Aorta (tissue), 5 donors: ENCODE measurements at regions not wholly inside any gene's neighbourhood (a gene's known extent, or its start where the extent isn't known, plus 50 kb on each side); places are given as distances from the start of the nearest gene placed in this dataset.

Experiments
- ATAC-seq: fragments of 200-7000 bp; cut with Tn5 transposase; one replicate; pipeline ENCODE4 v1.9.1; 2022; ENCODE audit warnings: moderate library complexity; ENCODE audit not compliant: low FRiP score
- DNase-seq, 2 donors: peaks; one replicate each; pipeline ENCODE4 v3.0.0-alpha.2; 2020
- H3K27ac ChIP-seq, 2 donors: one replicate each; pipeline ENCODE4 v1.5.1; 2013; ENCODE audit warnings: low read length in 2 of 2, mild to moderate bottlenecking in 2 of 2, moderate library complexity in 2 of 2, control low read depth in 1 of 2, inconsistent platforms in 1 of 2, low read depth in 1 of 2
- H3K27me3 ChIP-seq, 2 donors: one replicate each; pipeline ENCODE4 v1.6.1; 2013; ENCODE audit warnings: control low read depth in 1 of 2, low read length in 1 of 2, mild to moderate bottlenecking in 1 of 2, moderate library complexity in 1 of 2; ENCODE audit not compliant: insufficient read depth in 2 of 2, control insufficient read depth in 1 of 2
- H3K36me3 ChIP-seq, 2 donors: one replicate each; pipeline ENCODE4 v1.6.1; 2013; ENCODE audit warnings: control low read depth in 1 of 2, low read length in 1 of 2, mild to moderate bottlenecking in 1 of 2; ENCODE audit not compliant: insufficient read depth in 2 of 2, control insufficient read depth in 1 of 2
- H3K4me1 ChIP-seq, 2 donors: one replicate each; pipeline ENCODE4 v1.6.1; 2013; ENCODE audit warnings: low read length in 2 of 2, control low read depth in 1 of 2, mild to moderate bottlenecking in 1 of 2, moderate library complexity in 1 of 2; ENCODE audit not compliant: insufficient read depth in 2 of 2, control insufficient read depth in 1 of 2
- H3K4me3 ChIP-seq, 2 donors: one replicate each; pipeline ENCODE4 v1.5.1; 2013; ENCODE audit warnings: low read length in 2 of 2, control low read depth in 1 of 2, mild to moderate bottlenecking in 1 of 2
- H3K9me3 ChIP-seq: one replicate; pipeline ENCODE4 v1.6.1; 2013; ENCODE audit warnings: mild to moderate bottlenecking, low read length; ENCODE audit not compliant: control insufficient read depth
- WGBS, 2 donors: extraction: QIAGEN DNeasy Blood & Tissue Kit; methylation state at CpG; one replicate each; pipeline ENCODE4 v1.1.7; 2013; 5-methylcytosine and 5-hydroxymethylcytosine counted together
- intact Hi-C, 2 donors: fragments of 100-400 bp; cut with DNase I; formaldehyde crosslinking; loops; one replicate each; pipeline versions ENCODE4 v1.14.2 to v1.15.0; 2022
- donor health status: healthy with polysubstance abuse.
- donor health status: Bipolar disorder and iron deficiency.
- donor health status: DM: no; HTN: no; CAD: no.
- donor health status: DM: no; HTN: no; CAD: no.
- donor health status: DM: yes; HTN: yes; CAD: no.

- DNase-seq (no peak), ATAC-seq (no peak)
- Histone ChIP-seq H3K36me3 (no peaks in the 10 kb centered on the region), H3K4me3 (no peak overlapping the region), H3K27ac (no peak overlapping the region), H3K27me3 (no peaks in the 10 kb centered on the region), H3K9me3 (no peaks in the 10 kb centered on the region), H3K4me1 (no peaks in the 10 kb centered on the region)
- intact Hi-C loops: no loop called here
- WGBS, 2 donors: 43 to 71% methylated on average over 3 of the region's 3 CpGs
These were observed 111.7 kb upstream of the RPS6KA3 start for GRCh38 chrX:20378233-20378920.

GRCh38 chrX:20374900-20375438, 108.3 kb upstream of the RPS6KA3 start:
- DNase-seq (no peak), ATAC-seq (no peak)
- no peak overlapping the region for H3K4me3 ChIP-seq
- WGBS, 2 donors: 17 to 29% methylated on average over 4 of the region's 4 CpGs
- H3K27me3 ChIP-seq: no peaks in the 10 kb centered on the region
- intact Hi-C loops: no loop called here
- H3K4me1 ChIP-seq: no peaks in the 10 kb centered on the region
- no peak overlapping the region for H3K27ac ChIP-seq
- H3K9me3 ChIP-seq: no peaks in the 10 kb centered on the region
- no peaks in the 10 kb centered on the region for H3K36me3 ChIP-seq

GRCh38 chrX:20374450-20374849, 107.7 kb upstream of the RPS6KA3 start:
- Histone ChIP-seq H3K9me3 (no peaks in the 10 kb centered on the region), H3K27me3 (no peaks in the 10 kb centered on the region), H3K36me3 (no peaks in the 10 kb centered on the region), H3K4me1 (no peaks in the 10 kb centered on the region), H3K4me3 (no peak overlapping the region), H3K27ac (no peak overlapping the region)
- ATAC-seq (no peak), DNase-seq (no peak)
- intact Hi-C loops: no loop called here
- 56% methylated on average over 4 of the region's 4 CpGs for WGBS, 2 donors

- intact Hi-C loops: no loop called here
- Histone ChIP-seq H3K4me3 (no peak overlapping the region), H3K36me3 (no peaks in the 10 kb centered on the region), H3K9me3 (no peaks in the 10 kb centered on the region), H3K27me3 (no peaks in the 10 kb centered on the region), H3K27ac (no peak overlapping the region), H3K4me1 (no peaks in the 10 kb centered on the region)
- DNase-seq (no peak), ATAC-seq (no peak)
- WGBS, 2 donors: 80 to 87% methylated on average over 6 of the region's 6 CpGs
These were observed 106.4 kb upstream of the RPS6KA3 start for GRCh38 chrX:20373063-20373462.

- Histone ChIP-seq H3K36me3 (no peaks in the 10 kb centered on the region), H3K4me1 (no peaks in the 10 kb centered on the region), H3K4me3 (no peak overlapping the region), H3K27me3 (no peaks in the 10 kb centered on the region), H3K9me3 (no peaks in the 10 kb centered on the region), H3K27ac (no peak overlapping the region)
- DNase-seq (no peak), ATAC-seq (no peak)
- 27 to 45% methylated on average over 1 of the region's 1 CpG for WGBS, 2 donors
- intact Hi-C loops: no loop called here
These were observed 105.8 kb upstream of the RPS6KA3 start for GRCh38 chrX:20372533-20372932.

GRCh38 chrX:20369468-20369867, 102.8 kb upstream of the RPS6KA3 start:
- no peaks in the 10 kb centered on the region for H3K36me3 ChIP-seq
- WGBS, 2 donors: 56 to 75% methylated on average over 3 of the region's 3 CpGs
- no peak for ATAC-seq
- H3K9me3 ChIP-seq: no peaks in the 10 kb centered on the region
- no peak for DNase-seq
- no peak overlapping the region for H3K4me3 ChIP-seq
- no peak overlapping the region for H3K27ac ChIP-seq
- no peaks in the 10 kb centered on the region for H3K27me3 ChIP-seq
- intact Hi-C loops: no loop called here
- H3K4me1 ChIP-seq: no peaks in the 10 kb centered on the region

- no peaks in the 10 kb centered on the region for H3K4me1 ChIP-seq
- DNase-seq (no peak), ATAC-seq (no peak)
- 83 to 92% methylated on average over 4 of the region's 4 CpGs for WGBS, 2 donors
- H3K27me3 ChIP-seq: no peaks in the 10 kb centered on the region
- intact Hi-C loops: no loop called here
- H3K9me3 ChIP-seq: no peaks in the 10 kb centered on the region
- no peaks in the 10 kb centered on the region for H3K36me3 ChIP-seq
- no peak overlapping the region for H3K27ac ChIP-seq
- H3K4me3 ChIP-seq: no peak overlapping the region
These were observed 97.5 kb upstream of the RPS6KA3 start for GRCh38 chrX:20364238-20364637.

GRCh38 chrX:20363275-20363674, 96.6 kb upstream of the RPS6KA3 start:
- intact Hi-C loops: no loop called here

More at GRCh38 chrX:20363275-20363674, 96.6 kb upstream of the RPS6KA3 start:
- H3K9me3 ChIP-seq: no peaks in the 10 kb centered on the region
- DNase-seq (no peak), ATAC-seq (no peak)
- no peaks in the 10 kb centered on the region for H3K27me3 ChIP-seq
- 82 to 96% methylated on average over 5 of the region's 5 CpGs for WGBS, 2 donors
- H3K27ac ChIP-seq: no peak overlapping the region
- no peak overlapping the region for H3K4me3 ChIP-seq
- no peaks in the 10 kb centered on the region for H3K4me1 ChIP-seq
- no peaks in the 10 kb centered on the region for H3K36me3 ChIP-seq
